ENCODE measurements at regions not wholly inside any gene's neighbourhood (a gene's known extent, or its start where the extent isn't known, plus 50 kb on each side); places are given as distances from the start of the nearest gene placed in this dataset.

DNA sequence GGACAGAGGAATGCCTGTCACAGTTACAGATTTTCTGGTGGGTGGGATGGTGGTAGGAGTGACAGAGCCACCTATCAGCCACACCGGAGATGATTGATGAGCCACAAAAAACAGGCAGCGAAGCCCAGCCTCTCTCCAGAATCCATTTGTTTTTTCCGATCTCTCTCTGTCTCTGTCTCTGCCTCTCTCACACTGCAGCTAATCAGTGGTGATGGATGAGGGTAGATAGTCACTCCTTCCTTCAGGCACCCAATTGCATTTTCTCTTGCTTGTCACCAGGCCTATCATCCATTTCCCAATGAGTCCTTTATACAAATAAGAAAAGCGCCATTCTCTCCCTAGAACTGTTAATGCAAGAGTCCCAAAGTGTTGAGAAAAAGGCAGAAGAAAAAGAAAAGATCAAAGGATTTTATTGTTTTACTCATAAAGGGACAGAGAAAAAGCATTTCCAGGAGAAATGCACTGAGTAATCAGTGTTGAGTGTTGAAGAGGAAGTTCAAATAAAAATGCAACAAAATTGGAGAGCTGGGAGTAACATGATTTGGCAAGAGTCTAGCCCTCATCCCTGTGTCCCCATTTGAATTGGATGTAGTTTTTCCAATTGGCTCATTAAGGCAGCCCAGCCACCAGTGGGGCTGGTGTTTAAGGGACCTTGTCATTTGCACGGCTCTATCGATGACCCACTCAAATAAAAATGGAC, 1089.3 kb downstream of the TUSC7 start:
- Histone ChIP-seq H3K79me2 (ENCODE audit: insufficient read depth) (no peaks in the 10 kb centered on the region), H3K4me2 (no peak overlapping the region), H3K4me3 (ENCODE audit: low read depth in 2 of 2, low read length in 1 of 2) (no peak overlapping the region), H3K9me3 (no peaks in the 10 kb centered on the region), H3K4me1 (ENCODE audit: control insufficient read depth in 1 of 2, insufficient read depth in 2 of 2, low read depth in 1 of 2, low read length in 1 of 2) (no peaks in the 10 kb centered on the region; a peak in 2 of 4 replicates), H3K36me3 (replicated peaks in 1 of 2; ENCODE audit: control insufficient read depth in 1 of 2, insufficient read depth in 2 of 2, low read length in 1 of 2) (no peaks in the 10 kb centered on the region), H3K9ac (no peak overlapping the region), H3K27ac (ENCODE audit: low read depth in 2 of 2, low read length in 1 of 2) (no peak overlapping the region), H2AFZ (ENCODE audit: low read depth) (no peak overlapping the region), H4K20me1 (ENCODE audit: insufficient read depth) (no peaks in the 10 kb centered on the region), H3K9me2 (no peaks in the 10 kb centered on the region), H3K27me3 (ENCODE audit: insufficient read depth) (no peaks in the 10 kb centered on the region), H3F3A (replicated peaks; ENCODE audit: insufficient read depth) (no peaks in the 10 kb centered on the region)
- CTCF ChIA-PET, result interaction anchor here (1.1 kb wide), 1 partner anchor 199 kb away, joined by 4 read pairs; no protein-coding TSS in a partner anchor
- POLR2A ChIA-PET, result no interaction called here
- no peak for DNase-seq
- WGBS (ENCODE audit: low lambda C conversion rate), result 84% methylated on average over 6 of the region's 6 CpGs
- TF ChIP-seq, protein P1, sequence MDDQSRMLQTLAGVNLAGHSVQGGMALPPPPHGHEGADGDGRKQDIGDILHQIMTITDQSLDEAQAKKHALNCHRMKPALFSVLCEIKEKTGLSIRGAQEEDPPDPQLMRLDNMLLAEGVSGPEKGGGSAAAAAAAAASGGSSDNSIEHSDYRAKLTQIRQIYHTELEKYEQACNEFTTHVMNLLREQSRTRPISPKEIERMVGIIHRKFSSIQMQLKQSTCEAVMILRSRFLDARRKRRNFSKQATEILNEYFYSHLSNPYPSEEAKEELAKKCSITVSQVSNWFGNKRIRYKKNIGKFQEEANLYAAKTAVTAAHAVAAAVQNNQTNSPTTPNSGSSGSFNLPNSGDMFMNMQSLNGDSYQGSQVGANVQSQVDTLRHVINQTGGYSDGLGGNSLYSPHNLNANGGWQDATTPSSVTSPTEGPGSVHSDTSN (IDR thresholded peaks at IDR 0.05), result no peak
- TF ChIP-seq SIN3A (IDR thresholded peaks at IDR 0.05; ENCODE audit: borderline replicate concordance, low read depth, low read length) (no peak), JUND (IDR thresholded peaks at IDR 0.05) (no peak), RCOR1 (IDR thresholded peaks at IDR 0.05; ENCODE audit: low read length) (no peak), FOXM1 (IDR thresholded peaks at IDR 0.05; ENCODE audit: low read depth) (no peak), TEAD4 (IDR thresholded peaks at IDR 0.05; ENCODE audit: borderline replicate concordance, insufficient read depth) (no peak), EZH2phosphoT487 (IDR thresholded peaks at IDR 0.05; ENCODE audit: borderline replicate concordance, low read depth) (no peak), RXRA (IDR thresholded peaks at IDR 0.05; ENCODE audit: borderline replicate concordance, low read depth) (no peak), MEF2A (IDR thresholded peaks at IDR 0.05; ENCODE audit: borderline replicate concordance, low read depth) (no peak), RAD21 (IDR thresholded peaks at IDR 0.05; ENCODE audit: low read length) (no peak), FOXJ3 (CRISPR knock-in tag; IDR thresholded peaks at IDR 0.05) (no peak), NFIC (IDR thresholded peaks at IDR 0.05; ENCODE audit: borderline replicate concordance) (no peak), POLR2AphosphoS5 (IDR thresholded peaks at IDR 0.05; ENCODE audit: low read depth, low read length) (no peak), SMC3 (IDR thresholded peaks at IDR 0.05; ENCODE audit: low read depth, low read length) (no peak), GATA2 (CRISPR knock-in tag; IDR thresholded peaks at IDR 0.05) (no peak), GABPA (IDR thresholded peaks at IDR 0.05; ENCODE audit: low read depth) (no peak)
- TF ChIP-seq, protein P2, sequence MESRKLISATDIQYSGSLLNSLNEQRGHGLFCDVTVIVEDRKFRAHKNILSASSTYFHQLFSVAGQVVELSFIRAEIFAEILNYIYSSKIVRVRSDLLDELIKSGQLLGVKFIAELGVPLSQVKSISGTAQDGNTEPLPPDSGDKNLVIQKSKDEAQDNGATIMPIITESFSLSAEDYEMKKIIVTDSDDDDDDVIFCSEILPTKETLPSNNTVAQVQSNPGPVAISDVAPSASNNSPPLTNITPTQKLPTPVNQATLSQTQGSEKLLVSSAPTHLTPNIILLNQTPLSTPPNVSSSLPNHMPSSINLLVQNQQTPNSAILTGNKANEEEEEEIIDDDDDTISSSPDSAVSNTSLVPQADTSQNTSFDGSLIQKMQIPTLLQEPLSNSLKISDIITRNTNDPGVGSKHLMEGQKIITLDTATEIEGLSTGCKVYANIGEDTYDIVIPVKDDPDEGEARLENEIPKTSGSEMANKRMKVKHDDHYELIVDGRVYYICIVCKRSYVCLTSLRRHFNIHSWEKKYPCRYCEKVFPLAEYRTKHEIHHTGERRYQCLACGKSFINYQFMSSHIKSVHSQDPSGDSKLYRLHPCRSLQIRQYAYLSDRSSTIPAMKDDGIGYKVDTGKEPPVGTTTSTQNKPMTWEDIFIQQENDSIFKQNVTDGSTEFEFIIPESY (IDR thresholded peaks at IDR 0.05; ENCODE audit: borderline replicate concordance, low read depth), result no peak
- TF ChIP-seq, protein P3, sequence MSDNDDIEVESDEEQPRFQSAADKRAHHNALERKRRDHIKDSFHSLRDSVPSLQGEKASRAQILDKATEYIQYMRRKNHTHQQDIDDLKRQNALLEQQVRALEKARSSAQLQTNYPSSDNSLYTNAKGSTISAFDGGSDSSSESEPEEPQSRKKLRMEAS (IDR thresholded peaks at IDR 0.05; ENCODE audit: low read depth), result no peak
- TF ChIP-seq, protein P4, sequence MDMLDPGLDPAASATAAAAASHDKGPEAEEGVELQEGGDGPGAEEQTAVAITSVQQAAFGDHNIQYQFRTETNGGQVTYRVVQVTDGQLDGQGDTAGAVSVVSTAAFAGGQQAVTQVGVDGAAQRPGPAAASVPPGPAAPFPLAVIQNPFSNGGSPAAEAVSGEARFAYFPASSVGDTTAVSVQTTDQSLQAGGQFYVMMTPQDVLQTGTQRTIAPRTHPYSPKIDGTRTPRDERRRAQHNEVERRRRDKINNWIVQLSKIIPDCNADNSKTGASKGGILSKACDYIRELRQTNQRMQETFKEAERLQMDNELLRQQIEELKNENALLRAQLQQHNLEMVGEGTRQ (IDR thresholded peaks at IDR 0.05; ENCODE audit: borderline replicate concordance, low read depth, low read length), result no peak
